HG03439 (cell line): ENCODE measurements at regions not wholly inside any gene's neighbourhood (a gene's known extent, or its start where the extent isn't known, plus 50 kb on each side); places are given as distances from the start of the nearest gene placed in this dataset.
"Not testable (repeated sequence)": the region's sequence is repeated elsewhere in the genome, so short reads cannot be mapped to it uniquely, and the experiment has no call there.

ENCODE experiments used
- ATAC-seq: cut with Tn5 transposase; IDR thresholded peaks from one replicate; pipeline ENCODE4 v1.9.1; 2021; ENCODE audit warnings: mild to moderate bottlenecking, moderate library complexity; ENCODE audit not compliant: unreplicated experiment

DNA sequence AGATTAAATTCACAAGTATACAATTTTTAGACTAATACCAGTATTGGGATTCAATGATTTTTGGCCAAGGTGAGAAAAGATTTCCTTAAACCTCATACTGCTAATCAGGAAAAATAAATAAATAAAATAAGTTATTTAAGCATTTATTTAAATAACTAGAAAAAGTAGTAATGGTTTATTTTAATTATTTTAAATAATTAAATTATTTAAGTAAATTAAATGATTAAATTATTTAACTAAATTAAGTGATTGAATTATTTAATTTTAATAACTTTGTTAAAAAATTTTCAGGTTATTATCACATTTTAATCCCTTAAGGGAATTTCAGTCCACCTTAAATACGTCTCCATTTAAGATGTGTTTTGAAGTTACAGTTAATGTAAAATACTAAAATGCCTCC lies 1831.5 kb upstream of the MIR17HG start:
- ATAC-seq, result no peak

DNA sequence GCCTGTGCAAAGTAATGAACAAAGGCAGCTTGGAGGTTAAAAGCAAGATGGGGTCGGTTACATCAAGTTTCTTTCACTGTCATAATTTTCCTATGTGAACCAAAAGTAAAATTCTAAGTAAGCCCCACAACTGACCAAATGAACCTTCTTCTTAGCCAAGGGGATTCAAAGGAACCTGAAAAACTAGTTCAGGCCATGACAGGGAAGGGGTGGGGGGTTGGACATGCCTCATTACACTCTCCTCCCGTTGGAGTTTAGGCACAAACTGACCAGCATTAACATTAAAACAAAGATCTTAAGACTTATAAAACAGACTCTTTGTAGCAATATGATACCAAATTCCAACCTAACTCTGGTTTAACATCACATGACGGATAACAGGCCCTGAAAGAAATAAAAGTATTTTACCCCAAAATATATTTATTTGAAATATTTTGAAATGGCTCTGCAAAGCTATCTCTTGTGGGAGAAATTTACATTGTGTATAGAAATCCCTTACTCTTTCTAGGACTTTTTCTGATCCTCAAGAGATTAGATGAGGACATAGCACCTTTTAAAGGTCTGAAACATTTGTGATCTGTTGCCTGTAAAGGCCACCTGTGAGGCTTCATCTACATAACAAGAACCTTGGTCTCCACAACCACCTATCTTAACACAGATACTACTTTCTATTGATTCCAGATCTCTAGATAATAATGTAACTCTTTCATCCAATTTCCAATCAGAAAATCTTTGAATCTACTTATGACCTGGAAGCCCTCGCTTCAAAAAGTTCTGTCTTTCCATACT lies 1829.0 kb upstream of the MIR17HG start:
- no peak for ATAC-seq

DNA sequence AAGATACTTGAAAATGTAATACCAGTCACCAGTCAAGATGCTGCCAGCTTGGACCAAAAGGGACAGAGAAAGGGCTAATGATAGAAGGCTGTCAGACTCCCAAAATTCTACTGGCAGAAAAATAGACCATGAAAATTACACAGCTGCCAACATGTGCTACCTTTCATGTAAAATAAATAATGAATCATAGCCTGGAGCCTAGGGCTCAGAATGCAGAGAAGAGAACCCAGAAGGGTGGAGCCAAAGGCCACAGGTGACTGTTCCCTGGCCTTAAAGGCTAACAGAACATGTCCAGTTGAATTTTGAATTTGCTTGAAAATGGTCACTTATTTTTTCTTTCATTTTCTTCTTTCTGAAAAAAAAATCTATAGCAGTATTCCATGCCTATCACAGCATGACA lies 1827.0 kb upstream of the MIR17HG start:
- no peak for ATAC-seq

DNA sequence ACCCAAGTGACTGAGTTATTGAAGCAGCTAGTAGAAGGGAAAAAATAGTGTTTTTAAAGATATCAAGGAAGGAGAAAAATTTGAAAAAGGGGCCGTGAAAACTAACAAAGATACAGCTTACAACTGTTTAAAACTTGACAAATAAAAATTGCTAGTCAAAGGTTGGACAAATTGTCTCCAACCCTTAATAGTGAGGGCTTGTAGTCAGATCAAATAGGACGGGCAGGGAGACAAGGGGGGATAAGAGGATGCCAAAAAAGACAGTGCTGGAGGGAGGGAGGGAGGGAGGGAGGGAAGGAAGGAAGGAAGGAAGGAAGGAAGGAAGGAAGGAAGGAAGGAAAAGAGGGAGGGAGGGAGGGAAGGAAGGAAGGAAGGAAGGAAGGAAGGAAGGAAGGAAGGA lies 1825.8 kb upstream of the MIR17HG start:
- not testable (repeated sequence) for ATAC-seq

DNA sequence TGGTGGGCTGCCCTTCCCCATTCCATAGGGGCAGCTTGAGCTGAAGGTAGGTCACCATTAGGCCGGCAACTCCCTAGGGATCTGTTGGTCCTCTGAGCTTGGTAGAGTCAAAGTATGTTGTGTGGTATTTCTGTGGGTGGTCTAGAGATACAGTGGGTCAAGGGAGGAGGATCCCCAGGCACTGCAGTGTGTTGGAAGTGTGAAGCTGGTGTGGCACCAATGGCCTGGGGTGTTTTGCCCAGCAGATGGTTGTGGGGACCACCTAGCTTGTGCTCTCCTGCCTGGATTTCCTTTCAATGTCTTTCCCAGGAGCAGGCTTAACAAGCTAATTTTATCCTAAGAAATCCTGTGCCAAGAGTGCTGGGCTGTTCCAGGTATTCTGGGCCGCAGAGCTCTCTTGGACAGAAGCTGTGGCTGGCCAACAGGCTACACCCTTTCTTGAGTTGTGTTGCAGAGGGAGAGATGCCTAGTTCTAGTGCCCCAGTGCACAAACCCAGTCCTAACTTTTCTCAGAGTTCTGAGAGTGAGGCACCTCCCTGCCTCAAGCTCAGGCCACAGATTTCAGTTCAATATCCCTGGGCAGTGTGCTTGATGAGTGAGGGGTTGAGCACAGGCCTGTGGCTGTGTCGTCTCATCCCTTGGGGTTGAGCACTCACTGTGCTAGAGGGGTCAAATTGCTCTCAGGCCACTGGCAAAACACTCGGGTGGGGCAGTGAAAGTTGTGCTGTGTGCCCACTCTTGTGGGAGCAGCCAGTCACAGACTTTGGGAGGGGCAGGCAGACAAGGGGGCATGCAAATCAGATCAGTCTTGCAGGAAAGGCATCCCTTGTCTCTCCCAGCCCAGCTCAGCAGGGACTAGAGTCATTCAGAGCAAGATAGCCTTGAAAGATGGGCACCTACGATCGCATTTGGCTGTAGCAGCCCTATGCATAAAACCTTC lies 1806.1 kb upstream of the MIR17HG start:
- ATAC-seq, result no peak

- ATAC-seq, result no peak
These were observed 1796.5 kb upstream of the MIR17HG start for GRCh38 chr13:89550938-89551337.

GRCh38 chr13:89554801-89555200 lies 1792.7 kb upstream of the MIR17HG start:
- ATAC-seq, result no peak

GRCh38 chr13:89565476-89566100 lies 1781.9 kb upstream of the MIR17HG start:
- no peak for ATAC-seq

GRCh38 chr13:89567025-89567424 lies 1780.5 kb upstream of the MIR17HG start:
- ATAC-seq, result no peak

- no peak for ATAC-seq
These were observed 1779.2 kb upstream of the MIR17HG start for GRCh38 chr13:89568276-89568675.

DNA sequence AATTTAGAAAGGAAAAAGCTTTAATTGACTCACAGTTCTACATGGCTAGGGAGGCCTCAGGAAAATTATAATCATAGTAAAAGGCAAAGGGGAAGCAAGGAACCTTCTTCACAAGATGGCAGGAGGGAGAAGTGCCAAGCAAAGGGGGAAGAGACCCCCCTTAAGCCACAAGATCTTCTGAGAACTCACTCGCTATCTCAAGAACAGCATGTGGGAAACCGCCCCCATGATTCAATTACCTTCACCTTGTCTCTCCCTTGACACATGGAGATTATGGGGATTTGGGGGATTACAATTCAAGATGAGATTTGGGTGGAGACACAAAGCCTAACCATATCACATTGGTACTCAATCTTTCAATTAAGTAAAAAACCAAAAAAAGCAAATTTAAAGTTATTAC lies 1778.7 kb upstream of the MIR17HG start:
- ATAC-seq, result no peak

GRCh38 chr13:89571676-89572075 lies 1775.8 kb upstream of the MIR17HG start:
- no peak for ATAC-seq

GRCh38 chr13:89574077-89574476 lies 1773.4 kb upstream of the MIR17HG start:
- no peak for ATAC-seq

- no peak for ATAC-seq
These were observed 1770.2 kb upstream of the MIR17HG start for GRCh38 chr13:89577301-89577700.

GRCh38 chr13:89584058-89584620 lies 1763.3 kb upstream of the MIR17HG start:
- ATAC-seq, result no peak

- no peak for ATAC-seq
These were observed 1744.8 kb upstream of the MIR17HG start for GRCh38 chr13:89602655-89603054.

- ATAC-seq, result no peak
These were observed 1744.3 kb upstream of the MIR17HG start for GRCh38 chr13:89603187-89603586.

DNA sequence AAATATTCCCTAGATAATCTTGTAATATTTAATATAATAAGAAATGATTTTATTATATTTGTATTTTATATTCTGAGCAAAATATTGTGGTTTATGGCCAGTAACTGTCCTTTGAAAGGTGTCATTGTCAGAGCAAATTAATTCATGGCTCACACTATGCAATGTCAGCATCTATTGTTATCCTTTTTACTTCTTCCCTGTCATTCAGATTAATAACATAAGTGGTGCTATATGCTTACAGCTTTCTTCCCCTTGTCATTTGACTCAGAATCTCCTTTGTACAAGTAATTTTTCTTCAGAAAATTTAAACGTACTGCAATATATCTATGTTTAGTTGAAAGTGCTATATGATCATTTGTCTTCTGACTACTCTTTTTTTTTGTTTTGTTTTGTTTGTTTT lies 1738.2 kb upstream of the MIR17HG start:
- no peak for ATAC-seq

- no peak for ATAC-seq
These were observed 1737.2 kb upstream of the MIR17HG start for GRCh38 chr13:89610331-89610730.

DNA sequence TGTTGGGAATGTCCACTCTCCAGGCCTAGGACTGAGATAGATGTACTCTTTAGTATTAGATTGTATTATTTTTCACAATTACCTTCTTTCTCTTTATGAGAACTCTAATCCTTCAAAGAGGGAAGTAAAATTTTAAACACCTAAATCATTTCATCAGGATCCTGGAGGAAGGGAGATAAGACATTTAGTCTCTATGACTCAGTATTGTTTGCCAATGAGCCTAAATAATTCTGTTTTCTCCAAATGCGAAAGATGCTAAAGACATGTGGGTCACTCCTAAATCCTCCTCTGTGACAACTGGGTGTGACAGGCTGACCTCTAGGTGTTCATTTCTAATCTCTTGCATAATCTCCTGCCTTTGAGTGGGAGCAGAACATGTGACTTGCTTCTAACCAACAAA lies 1736.6 kb upstream of the MIR17HG start:
- no peak for ATAC-seq

- ATAC-seq, result no peak
These were observed 1719.5 kb upstream of the MIR17HG start for GRCh38 chr13:89627996-89628395.
